WTC11 (cell line): ENCODE measurements at regions not wholly inside any gene's neighbourhood (a gene's known extent, or its start where the extent isn't known, plus 50 kb on each side); places are given as distances from the start of the nearest gene placed in this dataset.

ENCODE experiments used
- ATAC-seq: fragments of 200-7000 bp; cut with Tn5 transposase; 2 replicates; pipeline ENCODE4 v1.10.0; 2021; ENCODE audit warnings: mild to moderate bottlenecking, moderate library complexity
- CTCF ChIA-PET: fragments of 300-600 bp; sonication (Branson Sonifier 250); formaldehyde crosslinking; loops from one replicate; lab custom pipeline; 2021; ENCODE audit warnings: antibody characterized with exemption; lab: Charles Lee
- POLR2A ChIA-PET: fragments of 350-600 bp; sonication (Branson Sonifier 250); formaldehyde crosslinking; loops from one replicate; lab custom pipeline; 2021; ENCODE audit warnings: antibody characterized with exemption; lab: Charles Lee
- DNase-seq: peaks from one replicate; pipeline ENCODE4 v3.0.0; 2021; ENCODE audit warnings: low spot score
- H3K27ac Mint-ChIP-seq: 2 replicates; pipeline ENCODE4 v1.8.0; 2021; ENCODE audit warnings: mixed read lengths
- H3K27me3 Mint-ChIP-seq: 2 replicates; pipeline ENCODE4 v1.8.0; 2021; ENCODE audit warnings: low read depth, mild to moderate bottlenecking, moderate library complexity, mixed read lengths
- H3K36me3 Mint-ChIP-seq: 2 replicates; pipeline ENCODE4 v1.8.0; 2021; ENCODE audit warnings: mixed read lengths
- H3K4me1 Mint-ChIP-seq: 2 replicates; pipeline ENCODE4 v1.8.0; 2022; ENCODE audit warnings: mixed read lengths
- H3K4me3 Mint-ChIP-seq: 2 replicates; pipeline ENCODE4 v1.8.0; 2021; ENCODE audit warnings: mild to moderate bottlenecking, moderate library complexity, mixed read lengths
- H3K9me3 Mint-ChIP-seq: 2 replicates; pipeline ENCODE4 v1.8.0; 2021; ENCODE audit warnings: mixed read lengths
- CTCF ChIP-seq: fragments of 200-600 bp; IDR thresholded peaks from 2 replicates; pipeline ENCODE4 v1.8.0; 2022; ENCODE audit warnings: antibody characterized with exemption
- EMX1 ChIP-seq: fragments of 250-450 bp; sonication (Bioruptor Pico); IDR thresholded peaks from 2 replicates; pipeline ENCODE4 v1.8.0; 2021; ENCODE audit warnings: mild to moderate bottlenecking
- ERG ChIP-seq: fragments of 250-450 bp; sonication (Bioruptor Pico); IDR thresholded peaks from 2 replicates; pipeline ENCODE4 v1.8.0; 2021; ENCODE audit warnings: mild to moderate bottlenecking
- ETV6 ChIP-seq: sonication (generic); formaldehyde crosslinking; IDR thresholded peaks from 2 replicates; pipeline ENCODE4 v1.8.1; 2022; ENCODE audit warnings: mild to moderate bottlenecking, missing genetic modification reagents
- FOXJ3 ChIP-seq: sonication (generic); formaldehyde crosslinking; IDR thresholded peaks from 2 replicates; pipeline ENCODE4 v1.9.0; 2021; ENCODE audit warnings: missing genetic modification reagents, mild to moderate bottlenecking, borderline replicate concordance
- GABPB1 ChIP-seq: sonication (generic); formaldehyde crosslinking; IDR thresholded peaks from 2 replicates; pipeline ENCODE4 v1.8.1; 2023; ENCODE audit warnings: mild to moderate bottlenecking, missing genetic modification reagents
- GRHL2 ChIP-seq: fragments of 250-450 bp; sonication (Bioruptor Pico); IDR thresholded peaks from 2 replicates; pipeline ENCODE4 v1.8.0; 2022; ENCODE audit warnings: mild to moderate bottlenecking, moderate library complexity; ENCODE audit not compliant: insufficient replicate concordance, severe bottlenecking
- KAT7 ChIP-seq: sonication (generic); formaldehyde crosslinking; IDR thresholded peaks from 2 replicates; pipeline ENCODE4 v1.8.1; 2023; ENCODE audit warnings: missing genetic modification reagents, mild to moderate bottlenecking, borderline replicate concordance
- MAX ChIP-seq: sonication (generic); formaldehyde crosslinking; IDR thresholded peaks from 2 replicates; pipeline ENCODE4 v1.8.0; 2022; ENCODE audit warnings: mild to moderate bottlenecking, missing genetic modification reagents
- MLX ChIP-seq: sonication (generic); formaldehyde crosslinking; IDR thresholded peaks from 2 replicates; pipeline ENCODE4 v1.8.1; 2023; ENCODE audit warnings: mild to moderate bottlenecking, missing genetic modification reagents, moderate library complexity
- SP1 ChIP-seq: sonication (generic); formaldehyde crosslinking; conservative IDR thresholded peaks from 2 replicates; pipeline ENCODE4 v1.8.1; 2022; ENCODE audit warnings: missing genetic modification reagents
- STAT6 ChIP-seq: sonication (generic); formaldehyde crosslinking; conservative IDR thresholded peaks from 2 replicates; pipeline ENCODE4 v1.8.1; 2023; ENCODE audit warnings: mild to moderate bottlenecking, low read depth, missing genetic modification reagents, moderate library complexity
- TCF7 ChIP-seq: sonication (generic); formaldehyde crosslinking; IDR thresholded peaks from 2 replicates; pipeline ENCODE4 v1.8.0; 2022; ENCODE audit warnings: mild to moderate bottlenecking, low read depth, missing genetic modification reagents, moderate library complexity
- TP53 ChIP-seq: sonication (generic); formaldehyde crosslinking; IDR thresholded peaks from 2 replicates; pipeline ENCODE4 v1.8.1; 2023; ENCODE audit warnings: mild to moderate bottlenecking, missing genetic modification reagents
- ZNF121 ChIP-seq: sonication (generic); formaldehyde crosslinking; IDR thresholded peaks from 2 replicates; pipeline ENCODE4 v1.8.0; 2023; ENCODE audit warnings: missing genetic modification reagents
- ZNF138 ChIP-seq: sonication (generic); formaldehyde crosslinking; conservative IDR thresholded peaks from 2 replicates; pipeline ENCODE4 v1.8.1; 2022; ENCODE audit warnings: mild to moderate bottlenecking, moderate library complexity, missing genetic modification reagents
- ZNF263 ChIP-seq: sonication (generic); formaldehyde crosslinking; IDR thresholded peaks from 2 replicates; pipeline ENCODE4 v1.8.1; 2022; ENCODE audit warnings: low read depth, mild to moderate bottlenecking, moderate library complexity, missing genetic modification reagents
- ZNF396 ChIP-seq: fragments of 250-450 bp; sonication (Bioruptor Pico); IDR thresholded peaks from 2 replicates; pipeline ENCODE4 v1.8.0; 2021; ENCODE audit warnings: mild to moderate bottlenecking, moderate library complexity, borderline replicate concordance
- ZNF416 ChIP-seq: fragments of 250-450 bp; sonication (Bioruptor Pico); IDR thresholded peaks from 2 replicates; pipeline ENCODE4 v1.9.0; 2021; ENCODE audit warnings: mild to moderate bottlenecking, inconsistent platforms
- ZNF423 ChIP-seq: fragments of 250-450 bp; sonication (Bioruptor Pico); IDR thresholded peaks from 2 replicates; pipeline ENCODE4 v2.1.2; 2022; ENCODE audit warnings: mild to moderate bottlenecking, moderate library complexity

- TF ChIP-seq GABPB1 (CRISPR knock-in tag) (no peak), CTCF (no peak), ZNF121 (no peak), KAT7 (CRISPR knock-in tag) (no peak), TP53 (CRISPR knock-in tag) (no peak), SP1 (no peak), MAX (no peak), STAT6 (CRISPR knock-in tag) (no peak)
Measured at GRCh38 chr5:105238561-105238960, 1676.0 kb upstream of the NUDT12 start (continued).

GRCh38 chr5:105230516-105231157 lies 1668.0 kb upstream of the NUDT12 start:
- ChIA-PET CTCF (no interaction called here), POLR2A (no interaction called here)
- DNase-seq, result no peak

More at GRCh38 chr5:105230516-105231157, 1668.0 kb upstream of the NUDT12 start:
- Mint-ChIP-seq H3K4me3 (no peak overlapping the region), H3K36me3 (no peaks in the 10 kb centered on the region), H3K27ac (no peak overlapping the region), H3K4me1 (no peaks in the 10 kb centered on the region), H3K27me3 (no peaks in the 10 kb centered on the region), H3K9me3 (no peaks in the 10 kb centered on the region)
- TF ChIP-seq GABPB1 (CRISPR knock-in tag), result no peak
- TF ChIP-seq FOXJ3, result no peak
- TF ChIP-seq EMX1, result no peak
- TF ChIP-seq ZNF138 (CRISPR knock-in tag), result no peak
- TF ChIP-seq GRHL2 (CRISPR knock-in tag), result no peak
- no peak for TF ChIP-seq ZNF416 (CRISPR knock-in tag)
- no peak for TF ChIP-seq MAX
- TF ChIP-seq ERG (CRISPR knock-in tag), result no peak
- TF ChIP-seq ZNF263 (CRISPR knock-in tag), result no peak
- no peak for TF ChIP-seq MLX (CRISPR knock-in tag)
- no peak for TF ChIP-seq ZNF396 (CRISPR knock-in tag)
- no peak for TF ChIP-seq CTCF
- no peak for TF ChIP-seq TCF7
- TF ChIP-seq ZNF423, result no peak
- TF ChIP-seq ETV6, result no peak
- no peak for ATAC-seq
